NCI-H1930 (cell line): ENCODE measurements at regions not wholly inside any gene's neighbourhood (a gene's known extent, or its start where the extent isn't known, plus 50 kb on each side); places are given as distances from the start of the nearest gene placed in this dataset.

Source experiments
- DNase-seq, 2 experiments: peaks; one replicate each; lab custom pipeline; 2025; lab: John Stamatoyannopoulos, UW

DNA sequence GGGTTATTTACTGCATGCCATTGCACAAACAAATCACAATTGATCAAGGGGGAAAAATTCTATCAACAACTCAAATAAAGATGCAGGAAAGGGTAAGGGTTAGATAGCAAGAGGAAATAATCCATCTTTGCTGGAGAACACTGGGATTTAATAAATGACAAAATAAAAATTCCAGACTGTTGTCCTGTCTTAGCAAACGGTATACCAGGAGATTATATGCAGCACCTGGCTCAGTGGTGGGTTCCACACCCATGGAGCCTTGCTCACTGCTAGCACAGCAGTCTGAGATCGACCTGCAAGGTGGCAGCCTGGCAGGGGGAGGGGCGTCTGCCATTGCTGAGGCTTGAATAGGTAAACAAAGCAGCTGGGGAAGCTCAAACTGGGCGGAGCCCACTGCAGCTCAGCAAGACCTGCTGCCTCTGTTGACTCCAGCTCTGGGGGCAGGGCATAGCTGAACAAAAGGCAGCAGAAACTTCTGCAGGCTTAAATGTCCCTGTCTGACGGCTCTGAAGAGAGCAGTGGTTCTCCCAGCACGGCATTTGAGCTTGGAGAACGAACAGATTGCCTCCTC is 296.5 kb upstream of the THSD7B start:
- DNase-seq, result no peak

DNA sequence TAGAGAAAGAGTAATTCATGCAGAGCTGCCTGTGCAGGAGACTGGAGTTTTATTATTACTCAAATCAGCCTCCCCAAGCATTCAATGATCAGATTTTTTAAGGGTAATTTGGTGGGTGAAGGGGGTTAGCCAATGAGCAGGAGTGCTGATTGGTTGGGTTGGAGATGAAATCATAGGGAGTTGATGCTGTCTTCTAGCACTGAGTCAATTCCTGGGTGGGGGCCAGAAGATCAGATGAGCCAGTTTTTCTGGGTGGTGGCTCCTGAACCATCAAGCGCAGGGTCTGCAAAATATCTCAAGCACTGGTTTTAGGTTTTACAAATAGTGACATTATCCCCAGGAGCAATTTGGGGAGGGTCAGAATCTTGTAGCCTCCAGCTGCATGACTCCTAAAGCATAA is 312.8 kb upstream of the THSD7B start:
- DNase-seq, result no peak

- no peak for DNase-seq
Measured at GRCh38 chr2:136448986-136449780, 316.2 kb upstream of the THSD7B start.

DNA sequence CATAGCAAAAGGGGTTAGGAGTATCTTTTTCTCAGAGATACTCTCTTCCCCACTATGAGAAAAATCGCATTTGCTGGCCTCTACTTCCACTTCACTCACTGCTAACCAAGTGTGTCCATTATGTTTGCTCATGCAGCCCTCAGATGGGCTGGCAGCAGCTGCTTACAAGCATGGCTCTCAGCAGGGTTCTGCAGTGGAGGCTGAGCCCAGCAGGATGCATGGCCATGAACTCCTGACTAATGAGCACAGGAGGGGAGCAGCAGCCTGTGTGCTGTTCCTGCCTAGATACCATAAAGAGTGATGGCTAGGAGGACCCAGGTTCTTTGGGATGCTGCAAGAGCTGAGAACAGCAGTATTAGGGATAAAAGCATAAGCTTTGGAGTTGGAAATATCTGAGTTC is 316.9 kb upstream of the THSD7B start:
- DNase-seq, result no peak

GRCh38 chr2:136444323-136444722 is 321.0 kb upstream of the THSD7B start:
- DNase-seq, result no peak

GRCh38 chr2:136443661-136444060 is 321.7 kb upstream of the THSD7B start:
- no peak for DNase-seq

GRCh38 chr2:136441979-136442714 is 323.2 kb upstream of the THSD7B start:
- no peak for DNase-seq

DNA sequence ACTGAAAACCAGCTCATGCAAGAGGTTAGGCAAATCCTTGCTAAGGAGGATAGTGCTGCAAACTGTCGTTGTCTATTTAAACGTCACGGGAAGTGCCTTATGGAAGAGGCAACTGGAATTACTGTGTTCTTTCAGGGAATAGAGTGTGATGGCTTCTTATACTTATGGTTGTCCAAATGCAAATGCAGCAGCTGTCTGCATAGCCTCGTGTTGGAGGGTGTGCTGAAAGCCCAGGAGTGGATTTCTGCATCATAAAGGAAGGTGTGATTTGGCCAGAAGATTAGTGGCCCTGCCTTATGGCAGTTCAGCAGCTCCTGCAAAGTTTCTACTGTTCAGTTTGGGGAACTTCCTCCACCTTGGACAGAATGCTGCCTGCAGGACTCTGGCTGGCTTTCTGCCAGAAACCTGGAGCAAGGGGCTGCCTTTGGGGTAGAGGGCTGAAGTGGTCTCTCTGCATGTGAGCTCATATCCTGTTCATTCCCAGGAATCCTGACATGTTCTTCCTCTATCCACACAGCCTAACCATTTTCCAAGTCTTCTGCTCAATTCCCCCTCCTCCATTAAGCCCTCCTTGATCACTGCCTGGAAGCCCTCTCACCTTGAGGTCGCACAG is 321.2 kb upstream of the CXCR4 start:
- DNase-seq, result no peak

- DNase-seq, result no peak
Measured at GRCh38 chr2:136437461-136437860, 319.5 kb upstream of the CXCR4 start.

DNA sequence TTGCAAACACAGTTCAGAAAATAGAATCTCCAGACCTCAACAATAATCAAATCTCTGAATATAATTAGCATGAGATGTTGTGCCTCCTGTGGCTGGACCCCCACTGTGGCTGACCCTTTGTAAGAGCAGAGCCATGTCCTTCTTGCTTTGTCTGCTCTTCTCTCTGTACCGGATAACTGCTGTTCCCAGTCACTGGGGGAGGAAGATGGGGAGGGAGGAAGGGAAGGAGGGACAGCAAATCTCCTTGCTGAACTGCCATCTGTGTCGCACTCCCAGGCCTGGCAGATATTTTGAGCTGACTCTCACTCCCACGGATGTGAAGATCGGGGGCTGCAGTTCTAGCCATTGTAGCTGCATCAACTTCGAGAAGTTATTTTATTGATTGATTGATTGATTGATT is 319.0 kb upstream of the CXCR4 start:
- no peak for DNase-seq

DNA sequence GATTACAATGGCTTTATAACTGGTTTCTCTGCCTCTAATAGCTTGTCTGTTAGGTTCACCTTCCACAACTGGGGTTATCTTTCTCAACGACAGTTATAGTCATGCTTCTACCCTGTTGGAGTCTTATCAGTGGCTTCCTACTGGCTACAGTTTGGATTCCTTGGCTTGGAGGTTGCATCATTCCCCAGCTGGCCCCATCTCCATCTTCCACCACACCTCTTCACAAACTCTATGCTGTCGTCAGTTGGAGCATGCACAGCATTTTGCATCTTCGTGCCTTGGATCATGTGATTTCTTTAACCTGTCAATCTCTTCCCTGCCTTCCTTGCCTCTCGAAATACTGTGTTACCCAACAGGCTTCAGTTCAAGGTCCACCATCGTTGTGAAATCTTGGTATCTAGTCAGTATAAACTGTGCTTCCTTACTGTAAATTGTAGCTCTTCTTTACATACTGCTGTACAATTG is 316.3 kb upstream of the CXCR4 start:
- DNase-seq, result no peak

- no peak for DNase-seq
Measured at GRCh38 chr2:136433261-136433660, 315.3 kb upstream of the CXCR4 start.

GRCh38 chr2:136424112-136424511 is 306.2 kb upstream of the CXCR4 start:
- DNase-seq, result no peak

GRCh38 chr2:136423516-136423996 is 305.6 kb upstream of the CXCR4 start:
- DNase-seq, result peak; percentile 70 to 84

DNA sequence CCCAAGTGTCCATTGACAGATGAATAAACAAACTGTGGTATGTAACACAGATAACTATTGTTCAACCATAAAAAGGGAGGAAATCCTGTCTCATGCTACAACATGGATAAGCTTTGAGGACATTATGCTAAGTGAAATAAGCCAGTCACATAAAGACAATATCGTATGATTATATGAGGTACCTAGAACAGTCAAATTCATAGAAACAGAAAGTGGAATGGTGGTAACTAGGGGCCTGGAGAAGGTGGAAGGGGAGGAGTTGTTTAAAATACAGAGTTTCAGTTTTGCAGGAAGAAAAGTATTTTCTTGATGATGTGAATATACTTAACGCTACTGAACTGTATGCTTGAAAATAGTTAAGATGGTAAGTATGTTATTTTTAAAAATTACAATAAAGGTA is 304.6 kb upstream of the CXCR4 start:
- DNase-seq, result no peak

- no peak for DNase-seq
Measured at GRCh38 chr2:136420346-136420745, 302.4 kb upstream of the CXCR4 start.

GRCh38 chr2:136411946-136412345 is 294.0 kb upstream of the CXCR4 start:
- no peak for DNase-seq

GRCh38 chr2:136410673-136411072 is 292.7 kb upstream of the CXCR4 start:
- DNase-seq, result no peak

- DNase-seq, result no peak
Measured at GRCh38 chr2:136408795-136409194, 290.8 kb upstream of the CXCR4 start.

DNA sequence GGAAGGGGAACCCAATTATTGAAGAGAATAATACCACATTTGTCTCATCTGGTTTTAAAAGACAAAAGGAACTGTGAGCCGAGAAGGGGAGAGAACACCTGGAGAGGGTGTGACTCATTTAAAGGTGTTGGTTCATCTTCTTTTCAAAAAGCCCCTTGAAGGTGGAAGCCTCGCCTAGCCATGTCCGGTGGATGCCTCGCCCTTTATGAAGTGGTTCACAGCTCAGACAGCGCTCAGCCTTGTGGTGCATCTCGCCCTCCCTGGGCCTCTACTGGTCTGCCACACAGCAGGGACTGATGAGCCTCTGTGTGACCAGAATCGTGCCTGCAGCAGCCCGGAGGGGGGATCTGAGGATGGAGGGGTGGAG is 290.0 kb upstream of the CXCR4 start:
- no peak for DNase-seq

GRCh38 chr2:136407117-136407951 is 289.4 kb upstream of the CXCR4 start:
- DNase-seq, result no peak

DNA sequence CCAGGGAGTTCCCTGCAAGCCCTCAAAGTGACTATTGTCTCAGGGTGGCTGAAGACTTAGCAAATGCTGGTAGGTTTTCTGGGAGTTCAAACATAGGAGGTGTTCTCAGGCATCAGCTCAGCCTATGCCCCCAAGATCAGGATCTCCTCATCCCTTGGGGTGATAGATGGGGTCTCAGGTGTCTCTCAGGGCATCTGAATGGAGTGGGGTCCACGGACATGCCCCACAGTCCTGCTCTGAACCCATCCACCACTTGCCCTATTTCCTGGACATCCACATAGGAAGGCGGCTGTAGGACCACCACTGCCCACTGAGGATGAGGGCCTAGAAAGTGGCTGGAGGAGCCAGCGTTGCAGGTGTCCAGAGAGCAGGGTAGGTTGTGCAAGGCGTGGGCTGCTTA is 287.0 kb upstream of the CXCR4 start:
- DNase-seq, result no peak
